ENCODE measurements at regions not wholly inside any gene's neighbourhood (a gene's known extent, or its start where the extent isn't known, plus 50 kb on each side); places are given as distances from the start of the nearest gene placed in this dataset.

DNA sequence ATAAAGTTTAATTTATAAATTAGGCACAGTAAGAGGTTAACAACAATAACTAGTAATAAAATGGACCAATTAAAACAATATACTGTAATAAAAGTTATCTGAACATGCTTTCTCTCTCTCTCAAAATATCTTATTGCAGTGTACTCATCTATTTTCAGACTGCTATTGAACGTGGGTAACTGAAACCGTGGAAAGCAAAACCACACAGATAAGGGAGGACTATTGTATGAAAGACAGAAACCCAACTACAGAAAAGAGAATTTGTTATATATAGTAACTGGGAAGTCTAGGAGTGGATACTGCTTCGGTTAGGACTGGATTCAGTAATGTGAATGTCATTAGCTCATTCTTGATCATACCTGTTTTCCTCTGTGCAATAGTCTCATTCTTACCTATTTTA, 119.3 kb upstream of the DAZL start:
- DNase-seq: no peak
- no peak for TF ChIP-seq POLR2A (IDR thresholded peaks at IDR 0.05; ENCODE audit: low read length)
- no peak for TF ChIP-seq GATA1 (IDR thresholded peaks at IDR 0.05; ENCODE audit: low read depth, low read length)

- no peak for TF ChIP-seq GATA1 (IDR thresholded peaks at IDR 0.05; ENCODE audit: low read depth, low read length)
- TF ChIP-seq POLR2A (IDR thresholded peaks at IDR 0.05; ENCODE audit: low read length): no peak
- DNase-seq: no peak
These were observed 120.7 kb upstream of the DAZL start for GRCh38 chr3:16725972-16726371.

GRCh38 chr3:16728770-16729745, 123.8 kb upstream of the DAZL start:
- no peak for DNase-seq
- TF ChIP-seq POLR2A (IDR thresholded peaks at IDR 0.05; ENCODE audit: low read length): no peak
- TF ChIP-seq GATA1 (IDR thresholded peaks at IDR 0.05; ENCODE audit: low read depth, low read length): no peak

- no peak for DNase-seq
- no peak for TF ChIP-seq POLR2A (IDR thresholded peaks at IDR 0.05; ENCODE audit: low read length)
- no peak for TF ChIP-seq GATA1 (IDR thresholded peaks at IDR 0.05; ENCODE audit: low read depth, low read length)
These were observed 133.2 kb upstream of the DAZL start for GRCh38 chr3:16738451-16738850.

- no peak for DNase-seq
- no peak for TF ChIP-seq GATA1 (IDR thresholded peaks at IDR 0.05; ENCODE audit: low read depth, low read length)
- TF ChIP-seq POLR2A (IDR thresholded peaks at IDR 0.05; ENCODE audit: low read length): no peak
These were observed 134.4 kb upstream of the DAZL start for GRCh38 chr3:16739541-16740105.

DNA sequence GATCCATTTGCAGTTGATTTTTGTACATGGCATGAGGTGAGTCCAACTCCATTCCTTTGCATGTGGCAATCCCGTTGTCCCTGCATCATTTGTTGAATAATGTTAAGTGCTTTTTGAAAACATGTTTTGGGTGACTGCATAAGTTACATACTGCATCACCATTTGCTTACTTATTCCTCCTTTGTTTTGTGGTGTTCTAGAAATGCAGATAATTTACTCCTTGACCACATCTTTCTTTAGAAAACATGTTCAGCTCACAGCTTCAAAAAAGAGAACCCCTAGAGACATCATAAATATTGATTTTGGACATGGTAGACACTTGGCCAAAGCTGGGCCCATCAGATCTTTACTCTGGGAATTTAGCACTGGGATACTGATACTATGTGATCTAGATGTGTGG, 135.3 kb upstream of the DAZL start:
- no peak for TF ChIP-seq GATA1 (IDR thresholded peaks at IDR 0.05; ENCODE audit: low read depth, low read length)
- no peak for TF ChIP-seq POLR2A (IDR thresholded peaks at IDR 0.05; ENCODE audit: low read length)
- no peak for DNase-seq

- DNase-seq: no peak
- TF ChIP-seq GATA1 (IDR thresholded peaks at IDR 0.05; ENCODE audit: low read depth, low read length): no peak
- TF ChIP-seq POLR2A (IDR thresholded peaks at IDR 0.05; ENCODE audit: low read length): no peak
These were observed 136.0 kb upstream of the DAZL start for GRCh38 chr3:16741103-16741758.

DNA sequence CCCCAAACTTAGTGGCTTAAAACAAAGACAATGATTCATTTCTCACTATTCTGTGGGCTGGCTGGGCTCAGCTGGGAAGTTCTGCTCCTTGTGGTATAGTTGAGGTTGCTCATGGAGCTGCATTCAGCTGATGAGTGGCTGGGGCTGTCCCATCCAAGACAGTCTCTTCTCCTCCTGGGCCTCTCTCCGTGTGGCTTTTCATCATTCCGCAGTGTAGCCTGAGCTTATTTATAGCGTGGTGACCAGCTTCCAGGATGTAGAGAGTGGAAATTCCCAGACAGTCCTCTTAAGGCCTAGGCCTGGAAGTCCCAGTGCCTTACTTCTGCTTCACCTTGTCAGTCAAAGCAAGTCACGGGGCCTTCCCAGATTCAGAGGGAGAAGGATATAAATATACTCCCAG, 136.7 kb upstream of the DAZL start:
- no peak for DNase-seq
- TF ChIP-seq POLR2A (IDR thresholded peaks at IDR 0.05; ENCODE audit: low read length) (no peak), GATA1 (IDR thresholded peaks at IDR 0.05; ENCODE audit: low read depth, low read length) (no peak)

GRCh38 chr3:16743276-16743675, 138.1 kb upstream of the DAZL start:
- TF ChIP-seq POLR2A (IDR thresholded peaks at IDR 0.05; ENCODE audit: low read length) (no peak), GATA1 (IDR thresholded peaks at IDR 0.05; ENCODE audit: low read depth, low read length) (no peak)
- no peak for DNase-seq

DNA sequence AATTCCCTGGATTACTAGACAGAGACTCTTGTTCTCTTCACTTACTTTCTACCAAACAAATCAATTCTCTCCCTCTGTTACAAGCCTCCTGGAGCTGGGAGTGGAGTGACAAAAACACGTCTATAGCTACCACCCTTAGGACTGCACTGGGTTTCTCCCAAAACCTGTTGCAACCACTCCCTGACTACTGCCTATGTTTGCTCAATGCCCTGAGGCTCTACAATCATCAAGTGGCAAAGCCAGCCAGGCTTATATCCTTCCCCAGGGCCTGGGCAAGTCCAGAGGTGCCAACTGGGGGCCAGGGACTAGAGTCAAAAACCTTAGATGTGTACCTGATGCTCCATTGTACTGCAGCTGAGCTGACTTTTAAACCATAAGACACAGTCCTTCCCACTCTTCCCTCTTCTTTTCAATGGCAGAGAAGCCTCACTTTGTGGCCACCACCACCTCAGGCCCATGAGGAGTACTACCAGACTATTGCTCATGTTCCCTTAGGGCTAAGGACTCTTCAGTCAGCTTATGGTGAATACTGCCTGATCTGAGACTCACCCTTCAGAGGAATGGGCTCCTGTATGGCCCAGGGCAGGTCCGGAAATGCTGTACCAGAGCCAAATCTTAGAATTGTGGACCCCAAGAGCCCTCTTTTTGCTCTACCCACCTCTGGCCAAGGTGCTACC, 125.4 kb upstream of the PLCL2 start:
- DNase-seq: no peak

DNA sequence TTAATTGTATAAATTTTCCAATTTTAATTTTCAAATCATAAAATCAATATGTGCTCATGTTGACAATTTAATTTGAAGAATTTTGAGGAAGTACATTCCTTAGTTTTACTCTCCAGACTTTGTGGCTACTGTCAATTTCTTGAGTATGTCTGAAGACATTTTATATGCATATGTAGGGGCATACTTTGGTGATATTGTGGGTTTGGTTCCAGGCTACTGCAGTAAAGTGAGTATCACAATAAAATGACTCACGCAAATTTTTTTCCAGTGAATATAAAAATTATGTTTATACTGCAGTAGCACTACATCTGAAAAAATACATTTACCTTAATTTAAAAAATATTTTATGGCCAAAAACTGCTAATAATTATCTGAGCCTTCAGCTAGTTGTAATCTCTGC, 123.2 kb upstream of the PLCL2 start:
- no peak for DNase-seq
- TF ChIP-seq GATA1 (IDR thresholded peaks at IDR 0.05; ENCODE audit: low read depth, low read length): no peak
- TF ChIP-seq POLR2A (IDR thresholded peaks at IDR 0.05; ENCODE audit: low read length): no peak

More for the DNA sequence above, 125.4 kb upstream of the PLCL2 start:
- TF ChIP-seq POLR2A (IDR thresholded peaks at IDR 0.05; ENCODE audit: low read length) (no peak), GATA1 (IDR thresholded peaks at IDR 0.05; ENCODE audit: low read depth, low read length) (no peak)

- DNase-seq: no peak
- TF ChIP-seq POLR2A (IDR thresholded peaks at IDR 0.05; ENCODE audit: low read length) (no peak), GATA1 (IDR thresholded peaks at IDR 0.05; ENCODE audit: low read depth, low read length) (no peak)
These were observed 119.1 kb upstream of the PLCL2 start for GRCh38 chr3:16765661-16766060.

- DNase-seq: no peak
- TF ChIP-seq POLR2A (IDR thresholded peaks at IDR 0.05; ENCODE audit: low read length) (no peak), GATA1 (IDR thresholded peaks at IDR 0.05; ENCODE audit: low read depth, low read length) (no peak)
These were observed 117.7 kb upstream of the PLCL2 start for GRCh38 chr3:16767006-16767405.

DNA sequence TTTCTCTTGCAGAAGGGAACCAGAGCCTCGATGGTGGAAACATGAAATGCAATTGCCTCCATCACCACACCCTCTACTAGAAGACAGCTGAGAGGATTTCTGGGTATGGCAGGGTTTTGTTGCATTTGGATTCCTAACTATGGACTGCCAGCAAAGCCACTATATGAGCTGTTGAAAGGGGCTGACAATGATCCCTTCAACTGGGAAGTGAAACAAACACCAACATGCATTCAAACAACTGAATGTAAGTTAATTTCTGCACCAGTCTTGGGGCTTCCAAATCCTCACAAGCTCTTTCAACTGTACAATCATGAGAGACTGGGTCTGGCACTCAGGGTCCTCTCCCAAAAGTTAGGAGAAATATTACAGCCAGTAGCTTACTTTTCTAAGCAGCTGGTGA, 116.7 kb upstream of the PLCL2 start:
- no peak for TF ChIP-seq POLR2A (IDR thresholded peaks at IDR 0.05; ENCODE audit: low read length)
- TF ChIP-seq GATA1 (IDR thresholded peaks at IDR 0.05; ENCODE audit: low read depth, low read length): no peak
- no peak for DNase-seq

Data from erythroblast (primary cell).